Stimulated activated memory B cell treated with anti-CD40 and anti-IgM and Interleukin-4, amounts not matched to agents 10 μg/mL and 1 μg/mL and 100 μg/mL, for 72 hours (primary cell): ENCODE measurements at regions not wholly inside any gene's neighbourhood (a gene's known extent, or its start where the extent isn't known, plus 50 kb on each side); places are given as distances from the start of the nearest gene placed in this dataset.
"Not testable (repeated sequence)": the region's sequence is repeated elsewhere in the genome, so short reads cannot be mapped to it uniquely, and the experiment has no call there.

Experiments
- ATAC-seq: fragments of 150-1000 bp; cut with Tn5 transposase; 2 replicates; pipeline ENCODE4 v1.10.0; 2021
- H3K27ac Mint-ChIP-seq: one replicate; pipeline ENCODE4 v1.8.0; 2022; ENCODE audit warnings: mild to moderate bottlenecking, mixed read lengths
- H3K27me3 Mint-ChIP-seq: one replicate; pipeline ENCODE4 v1.8.0; 2022; ENCODE audit warnings: mixed read lengths
- H3K36me3 Mint-ChIP-seq: one replicate; pipeline ENCODE4 v1.8.0; 2022; ENCODE audit warnings: mixed read lengths
- H3K4me1 Mint-ChIP-seq: one replicate; pipeline ENCODE4 v1.8.0; 2022; ENCODE audit warnings: mixed read lengths
- H3K4me3 Mint-ChIP-seq: one replicate; pipeline ENCODE4 v1.8.0; 2022; ENCODE audit warnings: mild to moderate bottlenecking, moderate library complexity, mixed read lengths
- H3K9me3 Mint-ChIP-seq: one replicate; pipeline ENCODE4 v1.8.0; 2022; ENCODE audit warnings: mixed read lengths

DNA sequence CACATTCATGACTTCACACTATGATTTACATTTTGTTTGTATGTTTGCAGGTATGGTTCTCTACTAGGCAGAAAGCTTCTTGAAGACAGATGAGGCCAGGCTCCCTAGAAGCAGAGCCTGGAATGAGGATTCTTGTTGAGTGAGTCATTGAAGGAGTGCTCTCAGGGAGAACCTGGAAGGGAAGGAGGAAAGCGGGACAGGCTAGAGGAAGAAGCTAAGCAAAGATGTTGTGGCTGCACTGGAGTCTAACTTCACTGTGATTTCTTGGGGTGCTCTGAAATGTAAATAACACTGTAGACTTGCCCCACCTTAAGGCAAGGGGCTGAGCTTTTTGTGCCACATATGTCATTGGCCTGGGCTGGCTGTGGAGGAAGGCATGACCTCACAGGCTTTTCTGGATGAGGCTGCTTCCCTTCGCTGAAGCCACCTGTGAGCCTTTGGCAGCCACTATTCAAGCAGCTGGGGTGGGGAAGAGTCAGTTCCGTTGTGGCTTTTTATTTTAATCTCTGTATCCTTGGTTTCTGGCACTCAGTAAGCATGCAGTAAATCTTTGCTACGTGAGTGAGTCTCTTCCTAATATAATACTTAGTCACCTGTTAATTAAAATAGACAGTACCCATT, 307.3 kb downstream of the SV2B start:
- ATAC-seq = no peak
- H3K27ac Mint-ChIP-seq = no peak overlapping the region
- H3K4me3 Mint-ChIP-seq = no peak overlapping the region
- H3K4me1 Mint-ChIP-seq = no peaks in the 10 kb centered on the region
- peaks cover under 1% of the 10 kb centered on the region for H3K9me3 Mint-ChIP-seq
- no peaks in the 10 kb centered on the region for H3K36me3 Mint-ChIP-seq
- no peaks in the 10 kb centered on the region for H3K27me3 Mint-ChIP-seq

DNA sequence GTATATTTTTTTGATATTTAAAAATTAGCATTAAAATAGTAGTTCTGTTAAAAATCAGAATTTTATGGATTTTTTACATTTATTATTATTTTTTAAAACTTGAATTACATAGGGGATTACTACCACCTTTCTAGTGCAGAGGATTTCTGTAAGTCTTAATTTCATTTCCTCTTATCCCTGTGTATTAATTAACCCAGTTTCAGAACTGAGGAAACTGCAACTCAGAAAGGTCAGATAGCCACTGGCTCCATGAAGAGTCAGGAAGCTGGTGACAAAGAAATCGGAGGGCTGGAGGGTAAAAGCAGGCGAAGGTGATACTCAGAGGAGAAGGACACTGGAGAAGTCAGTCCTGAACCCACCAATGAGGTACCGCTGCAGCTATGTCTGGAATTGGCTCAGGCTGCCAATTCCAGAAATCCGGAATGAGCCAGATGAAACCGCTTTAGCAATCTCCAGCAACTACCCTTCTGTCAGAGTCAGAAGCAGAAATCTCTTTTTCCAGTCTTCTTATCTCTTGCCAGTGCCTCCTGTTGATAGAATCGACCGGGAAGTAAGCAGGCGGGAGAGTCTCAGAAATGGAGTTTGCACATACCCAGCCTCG, 308.5 kb downstream of the SV2B start:
- Mint-ChIP-seq H3K36me3 (no peaks in the 10 kb centered on the region), H3K4me1 (no peaks in the 10 kb centered on the region), H3K27me3 (no peaks in the 10 kb centered on the region), H3K4me3 (no peak overlapping the region), H3K9me3 (peaks cover 2% of the 10 kb centered on the region), H3K27ac (no peak overlapping the region)
- ATAC-seq = no peak

DNA sequence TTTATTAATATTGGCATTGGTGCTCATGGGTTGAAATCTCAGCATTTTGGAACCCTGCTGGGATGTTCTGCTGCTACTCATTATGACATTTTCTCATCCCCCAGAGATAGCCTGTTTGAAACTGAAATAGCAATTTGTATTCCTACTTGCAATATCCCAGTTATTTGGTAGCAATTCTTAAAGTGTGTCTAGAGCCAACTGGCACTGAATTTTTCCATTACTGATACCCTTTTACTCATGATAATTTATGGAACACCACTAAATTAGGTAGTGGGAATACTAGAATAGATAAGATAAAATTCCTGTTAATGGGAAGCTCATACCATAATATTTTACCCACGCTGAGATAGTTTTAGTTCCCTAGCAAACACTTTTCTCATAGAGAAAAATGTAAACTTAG, 309.3 kb downstream of the SV2B start:
- Mint-ChIP-seq H3K27ac (no peak overlapping the region), H3K4me3 (no peak overlapping the region), H3K27me3 (no peaks in the 10 kb centered on the region), H3K36me3 (no peaks in the 10 kb centered on the region), H3K9me3 (peaks cover 2% of the 10 kb centered on the region), H3K4me1 (no peaks in the 10 kb centered on the region)
- ATAC-seq = no peak

GRCh38 chr15:91411586-91411985, 311.5 kb downstream of the SV2B start:
- Mint-ChIP-seq H3K4me1 (no peaks in the 10 kb centered on the region), H3K27ac (no peak overlapping the region), H3K27me3 (peaks cover under 1% of the 10 kb centered on the region), H3K36me3 (no peaks in the 10 kb centered on the region), H3K9me3 (peaks cover 2% of the 10 kb centered on the region), H3K4me3 (no peak overlapping the region)
- ATAC-seq = no peak

GRCh38 chr15:91412138-91412928, 312.3 kb downstream of the SV2B start:
- Mint-ChIP-seq H3K4me3 (no peak overlapping the region), H3K27me3 (peaks cover 8% of the 10 kb centered on the region), H3K36me3 (no peaks in the 10 kb centered on the region), H3K27ac (no peak overlapping the region), H3K9me3 (peaks cover 2% of the 10 kb centered on the region), H3K4me1 (no peaks in the 10 kb centered on the region)
- no peak for ATAC-seq

DNA sequence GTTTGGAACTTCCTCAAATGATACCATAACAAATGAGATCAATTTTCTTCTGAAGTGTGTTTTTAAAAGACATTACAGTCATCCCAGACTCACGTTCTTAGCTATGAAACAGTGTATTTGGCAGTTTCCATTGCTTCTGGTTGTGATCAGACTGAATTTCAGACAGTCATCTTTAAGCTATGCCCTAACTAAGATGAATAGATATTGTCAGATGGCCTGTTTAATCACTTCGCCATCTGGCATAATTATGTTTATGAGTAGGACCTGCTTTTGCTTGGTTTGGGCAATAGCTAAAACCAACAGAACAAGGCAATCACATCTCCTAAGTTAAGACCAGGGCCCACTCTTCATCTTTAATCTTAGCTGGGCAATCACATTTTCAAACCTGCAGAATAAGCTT, 313.1 kb downstream of the SV2B start:
- no peak for ATAC-seq
- Mint-ChIP-seq H3K9me3 (peaks cover 6% of the 10 kb centered on the region), H3K4me1 (no peaks in the 10 kb centered on the region), H3K36me3 (no peaks in the 10 kb centered on the region), H3K4me3 (no peak overlapping the region), H3K27me3 (peaks cover 14% of the 10 kb centered on the region), H3K27ac (no peak overlapping the region)

DNA sequence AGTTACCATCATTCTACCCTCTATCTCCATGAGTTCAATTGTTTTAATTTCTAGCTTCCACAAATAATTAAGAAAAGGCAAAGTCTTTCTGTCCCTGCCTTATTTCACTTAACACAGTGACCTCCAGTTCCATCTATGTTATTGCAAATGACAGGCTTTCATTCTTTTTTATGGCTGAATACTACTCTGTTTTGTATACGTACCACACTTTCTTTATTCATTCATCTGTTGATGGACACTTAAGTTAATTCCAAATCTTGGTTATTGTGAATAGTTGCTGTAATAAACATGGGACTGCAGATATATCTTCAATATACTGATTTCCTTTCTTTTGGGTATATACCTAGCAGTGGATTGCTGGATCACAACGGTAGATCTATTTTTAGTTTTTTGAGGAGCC, 314.1 kb downstream of the SV2B start:
- Mint-ChIP-seq H3K27me3 (peaks cover 22% of the 10 kb centered on the region), H3K36me3 (no peaks in the 10 kb centered on the region), H3K4me1 (no peaks in the 10 kb centered on the region), H3K9me3 (peaks cover 8% of the 10 kb centered on the region), H3K4me3 (no peak overlapping the region), H3K27ac (no peak overlapping the region)
- no peak for ATAC-seq

GRCh38 chr15:91415258-91415657, 315.2 kb downstream of the SV2B start:
- ATAC-seq, H3K9me3 Mint-ChIP-seq, H3K4me1 Mint-ChIP-seq, H3K27ac Mint-ChIP-seq, H3K36me3 Mint-ChIP-seq, H3K4me3 Mint-ChIP-seq: not testable (repeated sequence)
- H3K27me3 Mint-ChIP-seq = peaks cover 34% of the 10 kb centered on the region

- Mint-ChIP-seq H3K4me3 (no peak overlapping the region), H3K27ac (no peak overlapping the region), H3K4me1 (no peaks in the 10 kb centered on the region), H3K27me3 (peaks cover 44% of the 10 kb centered on the region), H3K9me3 (peaks cover 6% of the 10 kb centered on the region), H3K36me3 (no peaks in the 10 kb centered on the region)
- no peak for ATAC-seq
Measured at GRCh38 chr15:91420689-91421088, 320.6 kb downstream of the SV2B start.

GRCh38 chr15:91422797-91423196, 322.7 kb downstream of the SV2B start:
- Mint-ChIP-seq H3K9me3 (peaks cover 6% of the 10 kb centered on the region), H3K4me1 (no peaks in the 10 kb centered on the region), H3K27me3 (peaks cover 34% of the 10 kb centered on the region), H3K4me3 (no peak overlapping the region), H3K36me3 (no peaks in the 10 kb centered on the region), H3K27ac (no peak overlapping the region)
- no peak for ATAC-seq

DNA sequence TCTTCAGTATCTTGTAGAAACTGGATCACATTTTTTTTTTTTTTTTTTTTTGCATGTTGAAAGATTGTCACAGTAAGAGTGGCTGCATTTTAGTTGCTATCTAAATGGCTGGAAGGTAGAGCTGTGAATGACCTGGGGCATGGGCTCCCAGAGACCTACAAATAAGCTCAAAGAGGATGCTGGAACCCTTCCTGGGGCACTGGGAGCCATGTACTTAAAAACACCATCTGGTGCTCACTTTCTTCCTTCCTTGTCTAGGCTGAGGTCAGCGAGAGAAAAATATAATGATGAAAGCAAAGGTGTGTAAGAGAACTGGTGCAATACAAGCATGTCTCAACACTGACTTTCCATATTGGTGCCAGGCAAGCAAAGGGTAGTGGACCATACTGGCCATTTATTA, 323.9 kb downstream of the SV2B start:
- Mint-ChIP-seq H3K9me3 (no peaks in the 10 kb centered on the region), H3K4me1 (no peaks in the 10 kb centered on the region), H3K27me3 (peaks cover 23% of the 10 kb centered on the region), H3K27ac (no peak overlapping the region), H3K36me3 (no peaks in the 10 kb centered on the region), H3K4me3 (no peak overlapping the region)
- no peak for ATAC-seq

DNA sequence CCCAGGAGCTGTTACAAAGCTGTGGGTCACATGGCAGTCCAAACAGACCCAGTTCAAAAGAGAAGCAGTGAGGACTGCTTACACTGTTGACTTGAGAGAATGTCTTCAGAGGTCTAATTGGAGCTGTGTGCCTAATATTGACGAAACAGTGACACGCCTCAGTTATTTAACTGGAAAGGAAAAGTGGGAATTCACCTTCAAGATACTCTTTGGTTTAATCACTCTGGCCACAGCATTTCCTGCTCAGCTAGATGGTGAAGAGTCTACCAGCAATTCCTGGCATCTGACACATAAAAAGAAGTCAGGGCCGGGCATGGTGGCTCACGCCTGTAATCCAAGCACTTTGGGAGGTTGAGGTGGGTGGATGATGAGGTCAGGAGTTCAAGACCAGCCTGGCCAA, 326.4 kb downstream of the SV2B start:
- Mint-ChIP-seq H3K27ac (no peak overlapping the region), H3K4me3 (no peak overlapping the region), H3K9me3 (no peaks in the 10 kb centered on the region), H3K4me1 (no peaks in the 10 kb centered on the region), H3K27me3 (peaks cover 9% of the 10 kb centered on the region), H3K36me3 (no peaks in the 10 kb centered on the region)
- ATAC-seq = no peak

DNA sequence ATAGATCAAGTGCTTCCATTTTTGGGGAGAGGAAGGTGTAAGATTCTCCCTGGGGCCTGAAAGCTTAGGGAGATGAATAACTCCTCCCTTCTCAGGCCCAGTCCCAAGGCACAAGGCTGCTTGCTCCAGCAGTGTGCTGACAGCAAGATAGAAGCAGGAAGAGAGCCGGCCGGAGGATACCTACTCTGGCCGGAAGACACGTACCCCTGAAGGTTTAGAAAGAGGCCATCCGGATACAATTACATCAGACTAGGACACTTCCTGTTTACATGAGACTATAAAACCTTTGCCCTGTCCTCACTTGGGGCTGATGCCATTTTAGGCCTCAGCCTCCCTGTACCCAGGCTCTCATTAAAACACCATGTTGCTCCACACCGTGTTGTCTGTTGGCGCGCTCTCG, 329.9 kb downstream of the SV2B start:
- ATAC-seq = no peak
- Mint-ChIP-seq H3K27me3 (no peaks in the 10 kb centered on the region), H3K36me3 (no peaks in the 10 kb centered on the region), H3K9me3 (peaks cover 3% of the 10 kb centered on the region), H3K4me3 (no peak overlapping the region), H3K27ac (no peak overlapping the region), H3K4me1 (no peaks in the 10 kb centered on the region)

GRCh38 chr15:91431041-91431715, 331.1 kb downstream of the SV2B start:
- ATAC-seq = no peak
- no peaks in the 10 kb centered on the region for H3K36me3 Mint-ChIP-seq
- H3K27ac Mint-ChIP-seq = no peak overlapping the region
- H3K4me1 Mint-ChIP-seq = no peaks in the 10 kb centered on the region
- no peaks in the 10 kb centered on the region for H3K27me3 Mint-ChIP-seq
- no peak overlapping the region for H3K4me3 Mint-ChIP-seq
- peaks cover 3% of the 10 kb centered on the region for H3K9me3 Mint-ChIP-seq

- no peak for ATAC-seq
- Mint-ChIP-seq H3K27ac (no peak overlapping the region), H3K4me3 (no peak overlapping the region), H3K27me3 (no peaks in the 10 kb centered on the region), H3K36me3 (no peaks in the 10 kb centered on the region), H3K4me1 (no peaks in the 10 kb centered on the region), H3K9me3 (peaks cover 3% of the 10 kb centered on the region)
Measured at GRCh38 chr15:91435113-91435512, 335.1 kb downstream of the SV2B start.
